ENCODE measurements at regions not wholly inside any gene's neighbourhood (a gene's known extent, or its start where the extent isn't known, plus 50 kb on each side); places are given as distances from the start of the nearest gene placed in this dataset.

DNA sequence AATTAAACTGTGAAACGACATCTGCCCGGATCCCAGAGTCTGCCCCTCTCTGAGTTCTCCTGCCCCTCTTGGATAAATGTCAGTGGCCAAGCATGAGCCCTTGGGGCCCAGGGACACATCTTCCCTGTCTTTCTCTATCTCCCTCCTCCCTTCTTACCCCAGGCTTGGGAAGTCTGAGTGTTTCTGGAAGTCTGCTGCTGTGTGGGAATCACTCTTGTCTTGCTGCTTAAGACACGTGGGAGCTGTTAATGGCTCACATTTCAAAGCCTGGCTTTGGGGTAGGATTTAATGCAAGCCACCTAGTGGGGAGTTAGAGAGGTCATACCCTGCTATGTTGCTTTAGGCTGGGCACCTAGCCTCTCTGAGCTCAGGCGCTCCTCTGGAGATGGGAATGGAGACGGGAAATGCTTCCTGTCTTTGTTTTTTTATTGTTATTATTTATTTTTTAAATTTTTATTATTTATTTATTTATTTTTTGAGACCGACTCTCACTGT is 218.5 kb upstream of the CIBAR2 start:
- H3K4me3 ChIP-seq (ENCODE audit: low read length) = no peak overlapping the region
- TF ChIP-seq, protein P1, sequence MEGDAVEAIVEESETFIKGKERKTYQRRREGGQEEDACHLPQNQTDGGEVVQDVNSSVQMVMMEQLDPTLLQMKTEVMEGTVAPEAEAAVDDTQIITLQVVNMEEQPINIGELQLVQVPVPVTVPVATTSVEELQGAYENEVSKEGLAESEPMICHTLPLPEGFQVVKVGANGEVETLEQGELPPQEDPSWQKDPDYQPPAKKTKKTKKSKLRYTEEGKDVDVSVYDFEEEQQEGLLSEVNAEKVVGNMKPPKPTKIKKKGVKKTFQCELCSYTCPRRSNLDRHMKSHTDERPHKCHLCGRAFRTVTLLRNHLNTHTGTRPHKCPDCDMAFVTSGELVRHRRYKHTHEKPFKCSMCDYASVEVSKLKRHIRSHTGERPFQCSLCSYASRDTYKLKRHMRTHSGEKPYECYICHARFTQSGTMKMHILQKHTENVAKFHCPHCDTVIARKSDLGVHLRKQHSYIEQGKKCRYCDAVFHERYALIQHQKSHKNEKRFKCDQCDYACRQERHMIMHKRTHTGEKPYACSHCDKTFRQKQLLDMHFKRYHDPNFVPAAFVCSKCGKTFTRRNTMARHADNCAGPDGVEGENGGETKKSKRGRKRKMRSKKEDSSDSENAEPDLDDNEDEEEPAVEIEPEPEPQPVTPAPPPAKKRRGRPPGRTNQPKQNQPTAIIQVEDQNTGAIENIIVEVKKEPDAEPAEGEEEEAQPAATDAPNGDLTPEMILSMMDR (conservative IDR thresholded peaks at IDR 0.05; ENCODE audit: low read depth, low read length) = peak; percentile 67
- DNase-seq (ENCODE audit: low read depth) = no peak

GRCh38 chr16:85331688-85332087 is 219.4 kb upstream of the CIBAR2 start:
- no peak for DNase-seq (ENCODE audit: low read depth)
- TF ChIP-seq, protein P1 (conservative IDR thresholded peaks at IDR 0.05; ENCODE audit: low read depth, low read length) = no peak
- no peak overlapping the region for H3K4me3 ChIP-seq (ENCODE audit: low read length)

DNA sequence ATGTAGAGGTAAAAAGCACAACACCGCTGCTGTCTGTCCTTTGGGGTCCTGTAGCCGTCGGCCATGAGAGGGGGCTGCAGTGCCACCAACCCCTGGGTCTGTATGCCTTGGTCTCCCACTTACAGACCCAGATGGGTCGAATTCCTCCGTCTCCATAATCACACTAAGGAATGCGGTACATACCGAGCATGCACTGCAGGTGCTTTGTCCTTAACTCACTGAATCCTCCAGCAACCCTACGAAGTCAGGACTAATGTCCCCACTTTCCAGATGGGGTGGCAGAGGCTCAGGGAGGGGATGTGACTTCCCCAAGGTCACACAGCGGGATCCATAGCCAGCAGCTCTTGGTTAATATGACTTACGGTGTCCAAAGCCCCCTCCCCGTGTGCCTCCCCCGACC is 219.9 kb upstream of the CIBAR2 start:
- DNase-seq (ENCODE audit: low read depth) = no peak
- no peak overlapping the region for H3K4me3 ChIP-seq (ENCODE audit: low read length)
- TF ChIP-seq, protein P1 (conservative IDR thresholded peaks at IDR 0.05; ENCODE audit: low read depth, low read length) = no peak

- TF ChIP-seq, protein P1 (conservative IDR thresholded peaks at IDR 0.05; ENCODE audit: low read depth, low read length) = no peak
- no peak for DNase-seq (ENCODE audit: low read depth)
- no peak overlapping the region for H3K4me3 ChIP-seq (ENCODE audit: low read length)
These were observed 221.1 kb upstream of the CIBAR2 start for GRCh38 chr16:85333337-85333736.

GRCh38 chr16:85333744-85334640 is 221.7 kb upstream of the CIBAR2 start:
- no peak overlapping the region for H3K4me3 ChIP-seq (ENCODE audit: low read length)
- TF ChIP-seq, protein P1 (conservative IDR thresholded peaks at IDR 0.05; ENCODE audit: low read depth, low read length) = no peak
- no peak for DNase-seq (ENCODE audit: low read depth)

DNA sequence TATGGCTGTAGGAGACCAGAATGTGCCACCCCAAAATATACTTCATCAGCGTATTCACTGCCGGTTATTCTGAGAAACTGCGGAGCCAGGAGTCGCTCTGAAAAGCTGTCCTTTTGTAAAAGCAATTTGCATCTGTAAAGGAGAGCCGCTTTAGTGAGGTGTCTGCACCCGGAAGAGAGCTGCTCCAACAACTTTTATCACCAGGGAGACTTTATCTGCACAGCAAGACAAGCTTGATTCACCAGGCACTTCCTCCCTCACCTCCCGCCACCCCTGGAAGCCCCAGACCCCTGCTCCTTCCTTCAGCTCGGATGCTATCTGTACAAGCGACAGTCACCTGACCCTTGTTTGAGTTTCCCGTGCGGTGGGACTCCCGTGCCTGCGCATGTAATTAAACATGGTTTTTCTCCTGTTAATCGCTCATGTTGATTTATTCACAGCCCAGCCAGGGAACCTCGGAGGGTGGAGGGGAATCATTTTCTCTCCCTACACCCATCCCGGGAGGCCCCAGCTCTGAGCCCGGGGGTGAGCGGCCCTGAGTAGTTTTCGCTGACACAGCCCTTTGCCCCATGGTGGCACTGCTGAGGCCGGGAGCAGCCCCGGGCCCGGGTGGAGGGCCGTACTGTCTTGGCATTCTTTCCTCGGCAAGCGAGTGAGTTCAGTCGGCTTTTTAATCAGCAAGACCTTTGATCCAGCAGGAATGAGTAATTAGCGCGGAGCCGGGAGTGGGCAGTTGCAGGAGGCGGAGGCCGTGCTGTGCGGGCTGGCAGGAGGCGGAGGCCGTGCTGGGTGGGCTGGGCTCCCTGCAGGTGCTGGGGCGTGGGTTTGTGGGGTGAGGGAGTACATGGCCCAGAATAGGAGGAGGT is 222.7 kb upstream of the CIBAR2 start:
- H3K4me3 ChIP-seq (ENCODE audit: low read length) = peak overlapping the region; percentile 16
- no peak for DNase-seq (ENCODE audit: low read depth)
- TF ChIP-seq, protein P1 (conservative IDR thresholded peaks at IDR 0.05; ENCODE audit: low read depth, low read length) = peak; percentile 25
